Lower leg skin (tissue), 3 donors: ENCODE measurements at regions not wholly inside any gene's neighbourhood (a gene's known extent, or its start where the extent isn't known, plus 50 kb on each side); places are given as distances from the start of the nearest gene placed in this dataset.

ENCODE experiments used
- CTCF ChIP-seq, 3 donors: fragments of 450-650 bp; IDR thresholded peaks; one replicate each; pipeline ENCODE4 v1.5.1; 2016; ENCODE audit warnings: antibody characterized with exemption in 3 of 3, mild to moderate bottlenecking in 3 of 3, moderate library complexity in 2 of 3
- POLR2A ChIP-seq, 2 donors: fragments of 450-650 bp; IDR thresholded peaks; one replicate each; pipeline ENCODE4 v1.6.1; 2016 to 2017; ENCODE audit warnings: antibody characterized with exemption in 2 of 2, mild to moderate bottlenecking in 1 of 2, moderate library complexity in 1 of 2

GRCh38 chr4:19236473-19236872 lies 1015.2 kb upstream of the SLIT2 start:
- no peak for TF ChIP-seq CTCF (IDR thresholded peaks at IDR 0.05)
- no peak for TF ChIP-seq POLR2A (IDR thresholded peaks at IDR 0.05)
